ENCODE measurements at regions not wholly inside any gene's neighbourhood (a gene's known extent, or its start where the extent isn't known, plus 50 kb on each side); places are given as distances from the start of the nearest gene placed in this dataset.

DNA sequence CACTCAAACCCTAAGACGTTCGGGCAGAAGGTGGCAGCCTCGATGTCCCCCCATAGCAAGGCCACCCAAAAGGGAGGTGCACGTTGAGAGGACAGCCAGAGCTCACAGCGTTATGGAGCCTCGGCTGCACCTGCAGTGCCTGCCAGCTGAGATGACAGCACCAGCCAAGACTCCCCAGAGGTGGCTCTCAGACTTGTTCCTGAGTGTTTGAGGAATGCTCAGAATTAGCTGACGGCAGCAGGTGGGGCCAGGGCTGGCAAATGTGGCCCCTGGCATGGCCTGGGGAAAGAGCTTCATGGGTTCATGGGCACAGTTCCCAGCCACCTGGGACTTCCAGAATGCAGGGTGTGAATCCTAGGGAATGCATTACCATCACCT lies 177.8 kb downstream of the KLF13 start:
- TF ChIP-seq, protein P1, sequence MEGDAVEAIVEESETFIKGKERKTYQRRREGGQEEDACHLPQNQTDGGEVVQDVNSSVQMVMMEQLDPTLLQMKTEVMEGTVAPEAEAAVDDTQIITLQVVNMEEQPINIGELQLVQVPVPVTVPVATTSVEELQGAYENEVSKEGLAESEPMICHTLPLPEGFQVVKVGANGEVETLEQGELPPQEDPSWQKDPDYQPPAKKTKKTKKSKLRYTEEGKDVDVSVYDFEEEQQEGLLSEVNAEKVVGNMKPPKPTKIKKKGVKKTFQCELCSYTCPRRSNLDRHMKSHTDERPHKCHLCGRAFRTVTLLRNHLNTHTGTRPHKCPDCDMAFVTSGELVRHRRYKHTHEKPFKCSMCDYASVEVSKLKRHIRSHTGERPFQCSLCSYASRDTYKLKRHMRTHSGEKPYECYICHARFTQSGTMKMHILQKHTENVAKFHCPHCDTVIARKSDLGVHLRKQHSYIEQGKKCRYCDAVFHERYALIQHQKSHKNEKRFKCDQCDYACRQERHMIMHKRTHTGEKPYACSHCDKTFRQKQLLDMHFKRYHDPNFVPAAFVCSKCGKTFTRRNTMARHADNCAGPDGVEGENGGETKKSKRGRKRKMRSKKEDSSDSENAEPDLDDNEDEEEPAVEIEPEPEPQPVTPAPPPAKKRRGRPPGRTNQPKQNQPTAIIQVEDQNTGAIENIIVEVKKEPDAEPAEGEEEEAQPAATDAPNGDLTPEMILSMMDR (IDR thresholded peaks at IDR 0.05) = no peak
- TF ChIP-seq POLR2A (IDR thresholded peaks at IDR 0.05) = no peak

Data from thyroid gland (tissue), 4 donors.